Prostate gland (tissue), 2 donors: ENCODE measurements at regions not wholly inside any gene's neighbourhood (a gene's known extent, or its start where the extent isn't known, plus 50 kb on each side); places are given as distances from the start of the nearest gene placed in this dataset.

Experiments used
- POLR2A ChIP-seq: fragments of 450-650 bp; IDR thresholded peaks from one replicate; pipeline ENCODE4 v1.6.1; 2016; ENCODE audit warnings: antibody characterized with exemption, mild to moderate bottlenecking
- TF ChIP-seq, protein P1 (sequence below), 4 experiments: fragments of 200-600 bp in 2 of 4; fragments of 450-650 bp in 2 of 4; sonication (generic) in 2 of 4; IDR thresholded peaks; 1 replicate in 3 of 4; 2 replicates in 1 of 4; pipeline ENCODE4 v1.5.1; 2016 to 2019; ENCODE audit warnings: antibody characterized with exemption in 4 of 4, mild to moderate bottlenecking in 2 of 4, moderate library complexity in 2 of 4

GRCh38 chr2:38216886-38217285 lies 140.9 kb upstream of the CYP1B1 start:
- no peak for TF ChIP-seq POLR2A
- TF ChIP-seq, protein P1, sequence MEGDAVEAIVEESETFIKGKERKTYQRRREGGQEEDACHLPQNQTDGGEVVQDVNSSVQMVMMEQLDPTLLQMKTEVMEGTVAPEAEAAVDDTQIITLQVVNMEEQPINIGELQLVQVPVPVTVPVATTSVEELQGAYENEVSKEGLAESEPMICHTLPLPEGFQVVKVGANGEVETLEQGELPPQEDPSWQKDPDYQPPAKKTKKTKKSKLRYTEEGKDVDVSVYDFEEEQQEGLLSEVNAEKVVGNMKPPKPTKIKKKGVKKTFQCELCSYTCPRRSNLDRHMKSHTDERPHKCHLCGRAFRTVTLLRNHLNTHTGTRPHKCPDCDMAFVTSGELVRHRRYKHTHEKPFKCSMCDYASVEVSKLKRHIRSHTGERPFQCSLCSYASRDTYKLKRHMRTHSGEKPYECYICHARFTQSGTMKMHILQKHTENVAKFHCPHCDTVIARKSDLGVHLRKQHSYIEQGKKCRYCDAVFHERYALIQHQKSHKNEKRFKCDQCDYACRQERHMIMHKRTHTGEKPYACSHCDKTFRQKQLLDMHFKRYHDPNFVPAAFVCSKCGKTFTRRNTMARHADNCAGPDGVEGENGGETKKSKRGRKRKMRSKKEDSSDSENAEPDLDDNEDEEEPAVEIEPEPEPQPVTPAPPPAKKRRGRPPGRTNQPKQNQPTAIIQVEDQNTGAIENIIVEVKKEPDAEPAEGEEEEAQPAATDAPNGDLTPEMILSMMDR (IDR thresholded peaks at IDR 0.05) = no peak
